Lower leg skin (tissue), 3 donors: ENCODE measurements at regions not wholly inside any gene's neighbourhood (a gene's known extent, or its start where the extent isn't known, plus 50 kb on each side); places are given as distances from the start of the nearest gene placed in this dataset.

Experiments
- CTCF ChIP-seq, 3 donors: fragments of 450-650 bp; IDR thresholded peaks; one replicate each; pipeline ENCODE4 v1.5.1; 2016; ENCODE audit warnings: antibody characterized with exemption in 3 of 3, mild to moderate bottlenecking in 3 of 3, moderate library complexity in 2 of 3
- POLR2A ChIP-seq, 2 donors: fragments of 450-650 bp; IDR thresholded peaks; one replicate each; pipeline ENCODE4 v1.6.1; 2016 to 2017; ENCODE audit warnings: antibody characterized with exemption in 2 of 2, mild to moderate bottlenecking in 1 of 2, moderate library complexity in 1 of 2

- TF ChIP-seq CTCF (IDR thresholded peaks at IDR 0.05) (no peak), POLR2A (IDR thresholded peaks at IDR 0.05) (no peak)
Observed at GRCh38 chr4:112813790-112814189, 176.8 kb downstream of the LARP7 start.
